H1 (cell line): ENCODE measurements at regions not wholly inside any gene's neighbourhood (a gene's known extent, or its start where the extent isn't known, plus 50 kb on each side); places are given as distances from the start of the nearest gene placed in this dataset.
A peak's percentile ranks its signal among the peaks of the same experiment; 100 is the strongest.

Experiments used
- CTCF ChIA-PET: fragments of 300-600 bp; sonication (Branson Sonifier 250); formaldehyde crosslinking; loops from one replicate; lab custom pipeline; 2021; ENCODE audit not compliant: partially characterized antibody; lab: Charles Lee
- POLR2A ChIA-PET: fragments of 300-600 bp; sonication (Branson Sonifier 250); formaldehyde crosslinking; loops from one replicate; lab custom pipeline; 2021; ENCODE audit warnings: inconsistent platforms; ENCODE audit not compliant: partially characterized antibody; lab: Charles Lee
- DNase-seq, 2 experiments: peaks; one replicate each; pipeline versions ENCODE4 v3.0.0 to v3.0.0-alpha.2; 2010 to 2022; ENCODE audit warnings: low spot score in 2 of 2, low read depth in 1 of 2, mixed read lengths in 1 of 2
- FAIRE-seq: peaks from 2 replicates; lab custom pipeline; 2011; peaks lifted over from hg19 to GRCh38; lab: Jason Lieb, UNC
- H2AFZ ChIP-seq: 2 replicates; pipeline ENCODE4 v1.8.1; 2012; ENCODE audit warnings: low read length, inconsistent platforms
- H2AK5ac ChIP-seq: 2 replicates; pipeline ENCODE4 v1.6.1; 2013; ENCODE audit warnings: low read depth, low read length
- H2BK120ac ChIP-seq: replicated peaks from 2 replicates; pipeline ENCODE3; 2013; ENCODE audit warnings: low read depth, low read length, inconsistent platforms
- H2BK12ac ChIP-seq: 2 replicates; pipeline ENCODE4 v1.6.1; 2013; ENCODE audit warnings: low read depth, low read length
- H2BK15ac ChIP-seq: 2 replicates; pipeline ENCODE4 v1.6.1; 2013; ENCODE audit warnings: low read length
- H2BK20ac ChIP-seq: 2 replicates; pipeline ENCODE4 v1.6.1; 2013; ENCODE audit warnings: low read length
- H2BK5ac ChIP-seq: 2 replicates; pipeline ENCODE4 v1.6.1; 2013; ENCODE audit warnings: low read depth, low read length
- H3K14ac ChIP-seq: 2 replicates; pipeline ENCODE4 v1.6.1; 2013; ENCODE audit warnings: inconsistent platforms; ENCODE audit not compliant: insufficient read length
- H3K18ac ChIP-seq: 2 replicates; pipeline ENCODE4 v1.6.1; 2013; ENCODE audit warnings: low read length; ENCODE audit errors: extremely low read depth
- H3K23ac ChIP-seq: 2 replicates; pipeline ENCODE4 v1.6.1; 2013; ENCODE audit warnings: inconsistent platforms; ENCODE audit not compliant: insufficient read length
- H3K23me2 ChIP-seq: 2 replicates; pipeline ENCODE4 v1.6.1; 2013; ENCODE audit warnings: low read depth, low read length
- H3K27ac ChIP-seq: 2 replicates; pipeline ENCODE4 v1.6.1; 2011; ENCODE audit warnings: low read depth, low read length, inconsistent platforms
- H3K27me3 ChIP-seq, 4 experiments: replicated peaks in 1 of 4; 1 replicate in 1 of 4; 2 replicates in 3 of 4; pipeline versions ENCODE4 v1.6.1 to v1.8.1; 2011 to 2013; ENCODE audit warnings: low read length in 3 of 4, mild to moderate bottlenecking in 3 of 4, inconsistent platforms in 2 of 4, mixed read lengths in 2 of 4, moderate library complexity in 1 of 4; ENCODE audit not compliant: control insufficient read depth in 3 of 4, insufficient read depth in 3 of 4; ENCODE audit errors: extremely low read depth in 1 of 4
- H3K36me3 ChIP-seq, 4 experiments: 2 replicates each; pipeline versions ENCODE4 v1.6.1 to v1.8.1; 2011 to 2013; ENCODE audit warnings: mild to moderate bottlenecking in 4 of 4, low read length in 3 of 4, moderate library complexity in 2 of 4, control low read depth in 1 of 4, inconsistent platforms in 1 of 4; ENCODE audit not compliant: insufficient read depth in 4 of 4, control insufficient read depth in 2 of 4
- H3K4ac ChIP-seq: replicated peaks from 2 replicates; pipeline ENCODE3; 2013; ENCODE audit warnings: low read length, low read depth, mixed read lengths, inconsistent platforms; ENCODE audit not compliant: insufficient read length
- H3K4me1 ChIP-seq, 4 experiments: replicated peaks in 1 of 4; 1 replicate in 1 of 4; 2 replicates in 3 of 4; pipeline versions ENCODE4 v1.6.1 to v1.8.1; 2011 to 2013; ENCODE audit warnings: low read length in 3 of 4, inconsistent platforms in 2 of 4, mixed read lengths in 1 of 4; ENCODE audit not compliant: insufficient read depth in 4 of 4, control insufficient read depth in 3 of 4
- H3K4me2 ChIP-seq, 2 experiments: 2 replicates each; pipeline versions ENCODE4 v1.6.1 to v1.8.1; 2011 to 2013; ENCODE audit warnings: low read depth in 2 of 2, low read length in 2 of 2, control low read depth in 1 of 2, inconsistent platforms in 1 of 2, mild to moderate bottlenecking in 1 of 2; ENCODE audit not compliant: insufficient read depth in 1 of 2
- H3K4me3 ChIP-seq, 4 experiments: fragments of 200-600, 300-600 bp in 1 of 4; sonication (generic), shearing (Covaris generic), sonication (Bioruptor Twin) in 1 of 4; 2 replicates each; pipeline versions ENCODE4 v1.5.1 to v1.8.1; 2011 to 2016; ENCODE audit warnings: low read length in 4 of 4, low read depth in 3 of 4, control low read depth in 2 of 4, inconsistent platforms in 2 of 4, mild to moderate bottlenecking in 2 of 4, mixed read lengths in 1 of 4, moderate library complexity in 1 of 4; ENCODE audit not compliant: insufficient read depth in 2 of 4; ENCODE audit errors: extremely low read depth in 1 of 4
- H3K56ac ChIP-seq: replicated peaks from 2 replicates; pipeline ENCODE3; 2013; ENCODE audit warnings: low read depth, mild to moderate bottlenecking, mixed read lengths, low read length, inconsistent platforms; ENCODE audit not compliant: insufficient read length
- H3K79me1 ChIP-seq: 2 replicates; pipeline ENCODE4 v1.6.1; 2013; ENCODE audit warnings: low read depth, low read length, control low read depth
- H3K79me2 ChIP-seq, 2 experiments: 2 replicates each; pipeline versions ENCODE4 v1.6.1 to v1.8.1; 2012 to 2013; ENCODE audit warnings: low read length in 2 of 2, mild to moderate bottlenecking in 2 of 2, inconsistent platforms in 1 of 2; ENCODE audit not compliant: insufficient read depth in 2 of 2, control insufficient read depth in 1 of 2
- H3K9ac ChIP-seq, 4 experiments: replicated peaks in 1 of 4; 1 replicate in 1 of 4; 2 replicates in 3 of 4; pipeline versions ENCODE4 v1.6.1 to v1.8.1; 2011 to 2013; ENCODE audit warnings: low read depth in 3 of 4, low read length in 3 of 4, control low read depth in 2 of 4, mild to moderate bottlenecking in 2 of 4, moderate library complexity in 2 of 4, inconsistent platforms in 1 of 4; ENCODE audit errors: extremely low read depth in 1 of 4
- H3K9me3 ChIP-seq, 2 experiments: 2 replicates each; pipeline versions ENCODE4 v1.6.1 to v1.8.1; 2012 to 2013; ENCODE audit warnings: mild to moderate bottlenecking in 2 of 2, moderate library complexity in 2 of 2, control low read depth in 1 of 2, inconsistent platforms in 1 of 2, low read depth in 1 of 2, low read length in 1 of 2, mixed read lengths in 1 of 2; ENCODE audit not compliant: insufficient read depth in 2 of 2
- H4K20me1 ChIP-seq, 2 experiments: replicated peaks in 1 of 2; 2 replicates each; pipeline versions ENCODE3 to v1.8.1; 2011 to 2013; ENCODE audit warnings: inconsistent platforms in 2 of 2, low read length in 2 of 2, mild to moderate bottlenecking in 1 of 2; ENCODE audit not compliant: insufficient read depth in 2 of 2, control insufficient read depth in 1 of 2
- H4K5ac ChIP-seq: 2 replicates; pipeline ENCODE4 v1.6.1; 2013; ENCODE audit warnings: low read length, low read depth, mixed read lengths, inconsistent platforms; ENCODE audit not compliant: insufficient read length
- H4K8ac ChIP-seq: 2 replicates; pipeline ENCODE4 v1.8.0; 2013; ENCODE audit warnings: mild to moderate bottlenecking, moderate library complexity, low read length, inconsistent platforms; ENCODE audit not compliant: insufficient read depth; ENCODE audit errors: extremely low read depth
- H4K91ac ChIP-seq: replicated peaks from 2 replicates; pipeline ENCODE3; 2013; ENCODE audit warnings: low read length, mixed read lengths, inconsistent platforms; ENCODE audit not compliant: insufficient read length
- ASH2L ChIP-seq: fragments of 200-600, 300-600 bp; sonication (generic); IDR thresholded peaks from one replicate; pipeline ENCODE4 v1.7.1; 2017; ENCODE audit warnings: low read length
- EP300 ChIP-seq, 2 experiments: IDR thresholded peaks; 1 replicate in 1 of 2; 2 replicates in 1 of 2; pipeline ENCODE4 v1.6.1; 2011 to 2012; ENCODE audit warnings: low read depth in 2 of 2, low read length in 2 of 2, mild to moderate bottlenecking in 2 of 2, borderline replicate concordance in 1 of 2, inconsistent platforms in 1 of 2, moderate library complexity in 1 of 2
- GTF2F1 ChIP-seq: IDR thresholded peaks from 2 replicates; pipeline ENCODE4 v1.6.1; 2012; ENCODE audit warnings: low read depth, low read length, improper control_type of control experiment, borderline replicate concordance
- NANOG ChIP-seq: IDR thresholded peaks from 2 replicates; pipeline ENCODE4 v1.6.1; 2011; ENCODE audit warnings: low read length, low read depth, mild to moderate bottlenecking, inconsistent platforms; ENCODE audit not compliant: insufficient read depth, poor library complexity, severe bottlenecking
- RAD21 ChIP-seq, 2 experiments: IDR thresholded peaks in 1 of 2; conservative IDR thresholded peaks in 1 of 2; 2 replicates each; pipeline ENCODE4 v1.6.1; 2011; ENCODE audit warnings: low read depth in 2 of 2, low read length in 2 of 2, improper control_type of control experiment in 1 of 2, inconsistent platforms in 1 of 2, mild to moderate bottlenecking in 1 of 2, moderate library complexity in 1 of 2
- SIN3A ChIP-seq, 2 experiments: IDR thresholded peaks in 1 of 2; conservative IDR thresholded peaks in 1 of 2; 2 replicates each; pipeline ENCODE4 v1.6.1; 2011 to 2012; ENCODE audit warnings: low read length in 2 of 2, improper control_type of control experiment in 1 of 2, low read depth in 1 of 2, mild to moderate bottlenecking in 1 of 2
- TEAD4 ChIP-seq: IDR thresholded peaks from 2 replicates; pipeline ENCODE4 v1.6.1; 2012; ENCODE audit warnings: low read depth, low read length, inconsistent platforms, mixed read lengths
- WGBS, 2 experiments: shearing (Covaris generic) in 1 of 2; methylation state at CpG; one replicate each; pipeline versions ENCODE4 v1.1.6 to v1.1.7; 2013 to 2015; ENCODE audit warnings: low lambda C conversion rate in 2 of 2, mixed read lengths in 2 of 2, inconsistent platforms in 1 of 2, low coverage in 1 of 2, missing lambda C conversion rate in 1 of 2; ENCODE audit not compliant: insufficient replicate concordance in 2 of 2, insufficient coverage in 1 of 2, insufficient read length in 1 of 2; ENCODE audit errors: extremely low coverage in 1 of 2, missing lambda C conversion rate in 1 of 2; 5-methylcytosine and 5-hydroxymethylcytosine counted together
- TF ChIP-seq, protein P1 (sequence below), 3 experiments: IDR thresholded peaks; 1 replicate in 2 of 3; 2 replicates in 1 of 3; pipeline versions ENCODE4 v1.5.1 to v1.6.1; 2011; ENCODE audit warnings: low read length in 3 of 3, mild to moderate bottlenecking in 3 of 3, inconsistent platforms in 2 of 3, low read depth in 1 of 3, moderate library complexity in 1 of 3; ENCODE audit not compliant: insufficient read depth in 1 of 3; ENCODE audit errors: control extremely low read depth in 1 of 3

DNA sequence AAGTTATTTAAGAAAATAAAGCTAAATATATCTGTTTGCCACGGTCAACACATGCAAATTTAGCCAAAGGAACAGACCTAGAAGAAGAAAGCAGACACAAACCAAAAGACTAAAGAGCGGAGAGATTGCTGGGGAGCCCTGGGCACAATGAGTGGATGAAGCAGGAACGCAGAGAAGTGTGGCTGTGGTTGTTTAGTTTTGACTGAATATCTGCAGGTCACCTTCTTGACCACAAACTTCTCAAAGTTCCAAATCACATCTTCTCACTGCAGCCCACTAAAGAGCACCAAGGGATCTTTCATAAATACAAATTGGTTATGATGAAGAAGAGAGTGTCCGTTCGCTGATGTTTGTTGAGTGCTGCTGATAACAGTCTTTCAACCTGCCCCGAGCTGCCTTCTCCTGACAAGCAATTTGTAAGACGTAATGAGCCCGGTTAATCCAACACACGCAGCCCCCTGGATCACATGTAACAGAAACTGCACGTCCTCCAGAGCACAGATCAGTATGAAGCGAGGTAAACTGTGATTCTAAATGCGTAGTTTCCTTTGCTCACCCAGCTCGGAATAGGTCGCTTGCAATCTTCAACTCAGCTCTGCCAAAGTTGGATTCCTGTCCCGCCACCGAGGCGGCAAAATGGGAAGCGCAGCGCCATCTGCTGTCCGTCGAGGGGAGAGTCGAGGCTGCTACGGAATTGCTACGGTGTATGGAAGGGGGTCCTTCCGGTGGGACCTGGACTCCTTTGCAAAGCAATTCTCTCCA, 120.8 kb downstream of the GXYLT1 start:
- ChIA-PET CTCF (interaction anchor here (0.6 to 3.9 kb wide), 30 partner anchors 8 to 855 kb away, joined by 3 to 19 read pairs (median 3); no protein-coding TSS in a partner anchor), POLR2A (interaction anchor here (0.6 kb wide), 1 partner anchor 1137 kb away, joined by 3 read pairs; no protein-coding TSS in a partner anchor)
- Histone ChIP-seq H4K8ac (no peak overlapping the region), H2AFZ (peak overlapping the region; percentile 93), H3K79me1 (no peaks in the 10 kb centered on the region), H3K9ac (no peak overlapping the region), H3K14ac (no peak overlapping the region), H3K9me3 (no peaks in the 10 kb centered on the region), H3K4me1 (no peaks in the 10 kb centered on the region), H3K23me2 (no peaks in the 10 kb centered on the region; the same call in 1 of the 2 replicates), H3K56ac (no peak overlapping the region), H2BK12ac (no peak overlapping the region), H3K18ac (no peak overlapping the region), H4K20me1 (no peaks in the 10 kb centered on the region), H3K4me2 (peak overlapping the region in 1 of 2 experiments; percentile 54; a peak in 3 of 4 replicates), H3K4me3 (peak overlapping the region in 1 of 4 experiments; percentile 32; a peak in 1 of 8 replicates), H4K5ac (no peak overlapping the region), H3K36me3 (no peaks in the 10 kb centered on the region), H2BK15ac (no peak overlapping the region), H4K91ac (no peak overlapping the region), H2AK5ac (no peak overlapping the region), H2BK120ac (no peak overlapping the region), H3K4ac (no peak overlapping the region), H2BK5ac (no peak overlapping the region), H3K27ac (no peak overlapping the region), H3K79me2 (no peaks in the 10 kb centered on the region), H3K23ac (no peak overlapping the region), H3K27me3 (peaks cover 0 to 3% (median under 1%) of the 10 kb centered on the region in 4 experiments; a peak in 2 of 7 replicates), H2BK20ac (no peak overlapping the region)
- DNase-seq (peak; percentile 46 to 92), FAIRE-seq (peak; percentile 63)
- TF ChIP-seq GTF2F1 (no peak), ASH2L (no peak), TEAD4 (peak; percentile 45; the same call in 1 of the 2 replicates), SIN3A (conservative IDR thresholded peaks at IDR 0.05 in 1 of 2, IDR thresholded peaks at IDR 0.05 in 1 of 2; ENCODE audit: low read depth in 1 of 2, low read length in 2 of 2) (no peak), NANOG (peak; percentile 3), EP300 (IDR thresholded peaks at IDR 0.05; ENCODE audit: borderline replicate concordance in 1 of 2, low read depth in 2 of 2, low read length in 2 of 2) (0 out of 3 replicates have a peak, but pooled peaks of 1 of the 2 experiments have one; percentile 35), RAD21 (IDR thresholded peaks at IDR 0.05 in 1 of 2, conservative IDR thresholded peaks at IDR 0.05 in 1 of 2; ENCODE audit: low read depth in 2 of 2, low read length in 2 of 2) (peak; percentile 97 to 98)
- TF ChIP-seq, protein P1, sequence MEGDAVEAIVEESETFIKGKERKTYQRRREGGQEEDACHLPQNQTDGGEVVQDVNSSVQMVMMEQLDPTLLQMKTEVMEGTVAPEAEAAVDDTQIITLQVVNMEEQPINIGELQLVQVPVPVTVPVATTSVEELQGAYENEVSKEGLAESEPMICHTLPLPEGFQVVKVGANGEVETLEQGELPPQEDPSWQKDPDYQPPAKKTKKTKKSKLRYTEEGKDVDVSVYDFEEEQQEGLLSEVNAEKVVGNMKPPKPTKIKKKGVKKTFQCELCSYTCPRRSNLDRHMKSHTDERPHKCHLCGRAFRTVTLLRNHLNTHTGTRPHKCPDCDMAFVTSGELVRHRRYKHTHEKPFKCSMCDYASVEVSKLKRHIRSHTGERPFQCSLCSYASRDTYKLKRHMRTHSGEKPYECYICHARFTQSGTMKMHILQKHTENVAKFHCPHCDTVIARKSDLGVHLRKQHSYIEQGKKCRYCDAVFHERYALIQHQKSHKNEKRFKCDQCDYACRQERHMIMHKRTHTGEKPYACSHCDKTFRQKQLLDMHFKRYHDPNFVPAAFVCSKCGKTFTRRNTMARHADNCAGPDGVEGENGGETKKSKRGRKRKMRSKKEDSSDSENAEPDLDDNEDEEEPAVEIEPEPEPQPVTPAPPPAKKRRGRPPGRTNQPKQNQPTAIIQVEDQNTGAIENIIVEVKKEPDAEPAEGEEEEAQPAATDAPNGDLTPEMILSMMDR (IDR thresholded peaks at IDR 0.05; ENCODE audit: control extremely low read depth in 1 of 3, insufficient read depth in 1 of 3, low read depth in 1 of 3, low read length in 3 of 3), result peak; percentile 91 to 94 (median 94)
- WGBS, 2 experiments, result 27% methylated on average over 25 of the region's 25 CpGs; no CpG with 5 or more reads in 1 of the 2 experiments
